ENCODE measurements at regions not wholly inside any gene's neighbourhood (a gene's known extent, or its start where the extent isn't known, plus 50 kb on each side); places are given as distances from the start of the nearest gene placed in this dataset.

DNA sequence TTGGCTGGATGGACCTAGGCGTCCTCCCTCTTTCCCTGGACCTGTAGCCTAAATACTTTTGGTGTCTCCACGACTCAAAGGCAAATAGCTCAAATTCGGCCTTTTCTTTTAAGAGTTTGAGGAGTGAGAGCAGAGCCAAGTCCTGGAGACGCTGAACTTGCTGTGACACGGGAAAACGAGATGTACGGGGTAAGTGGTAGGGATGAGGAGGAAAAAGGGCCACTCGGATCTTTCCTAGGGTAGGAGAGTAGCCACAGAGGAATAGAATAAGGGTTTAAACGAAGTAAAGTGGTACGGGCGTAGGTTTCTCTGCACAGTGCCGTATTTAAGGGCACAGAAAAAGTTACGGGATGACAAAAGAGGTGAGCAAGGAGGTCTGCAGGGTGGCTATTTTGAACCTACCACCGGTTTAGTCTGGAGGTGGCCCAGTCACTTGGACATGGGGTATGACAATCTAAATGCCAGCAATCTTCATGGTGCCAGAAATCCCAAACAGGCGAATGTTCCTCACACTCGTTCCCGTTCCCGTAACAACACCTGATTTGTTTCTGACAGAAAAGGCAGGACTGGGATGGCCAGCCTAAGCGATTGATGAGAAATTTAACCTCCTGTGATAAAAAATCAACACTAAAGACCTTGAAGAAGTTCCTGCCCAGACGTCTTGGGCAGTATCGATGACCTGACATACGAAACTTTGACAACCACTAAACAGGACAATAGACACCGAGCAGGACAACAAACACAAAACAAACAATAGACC, 149.3 kb downstream of the TRIM27 start:
- H3K27me3 Mint-ChIP-seq: peaks cover 88% of the 10 kb centered on the region
- H3K27ac Mint-ChIP-seq: no peak overlapping the region
- peaks cover 10% of the 10 kb centered on the region for H3K9me3 Mint-ChIP-seq (ENCODE audit: low read depth)
- ChIA-PET CTCF (no interaction called here), POLR2A (interaction anchor here (0.6 kb wide), 1 partner anchor 440 kb away, joined by 3 read pairs; no protein-coding TSS in a partner anchor)
- intact Hi-C loops (cut with DNase I, micrococcal nuclease): loop anchor here (1.0 to 10.0 kb wide), 5 partner anchors 37 to 1484 kb away; no protein-coding TSS in a partner anchor
- DNase-seq (no peak), ATAC-seq (no peak)
- H3K4me3 Mint-ChIP-seq: no peak overlapping the region
- peaks cover 4% of the 10 kb centered on the region for H3K36me3 Mint-ChIP-seq (ENCODE audit: low read depth)
- H3K4me1 Mint-ChIP-seq: peaks cover 7% of the 10 kb centered on the region

GRCh38 chr6:28775052-28775376, 148.8 kb downstream of the TRIM27 start:
- intact Hi-C loops (cut with DNase I, micrococcal nuclease): loop anchor here (2.0 to 10.0 kb wide), 4 partner anchors 37 to 1484 kb away; no protein-coding TSS in a partner anchor
- ChIA-PET POLR2A (no interaction called here), CTCF (no interaction called here)
- peaks cover 14% of the 10 kb centered on the region for H3K9me3 Mint-ChIP-seq (ENCODE audit: low read depth)
- no peak overlapping the region for H3K4me3 Mint-ChIP-seq
- DNase-seq (no peak), ATAC-seq (no peak)
- peaks cover 4% of the 10 kb centered on the region for H3K36me3 Mint-ChIP-seq (ENCODE audit: low read depth)
- H3K27me3 Mint-ChIP-seq: peaks cover 88% of the 10 kb centered on the region
- no peak overlapping the region for H3K27ac Mint-ChIP-seq
- H3K4me1 Mint-ChIP-seq: peaks cover 7% of the 10 kb centered on the region

GRCh38 chr6:28775405-28776129, 148.2 kb downstream of the TRIM27 start:
- ATAC-seq: no peak
- intact Hi-C loops (cut with DNase I, micrococcal nuclease): loop anchor here (2.0 to 10.0 kb wide), 5 partner anchors 37 to 1485 kb away; no protein-coding TSS in a partner anchor
- H3K9me3 Mint-ChIP-seq (ENCODE audit: low read depth): peaks cover 13% of the 10 kb centered on the region
- no peak for DNase-seq
- CTCF ChIA-PET: no interaction called here
- H3K27me3 Mint-ChIP-seq: peaks cover 90% of the 10 kb centered on the region
- H3K4me3 Mint-ChIP-seq: no peak overlapping the region
- peaks cover 4% of the 10 kb centered on the region for H3K36me3 Mint-ChIP-seq (ENCODE audit: low read depth)
- POLR2A ChIA-PET: no interaction called here
- H3K4me1 Mint-ChIP-seq: peaks cover 7% of the 10 kb centered on the region
- H3K27ac Mint-ChIP-seq: no peak overlapping the region

GRCh38 chr6:28776269-28777146, 147.3 kb downstream of the TRIM27 start:
- DNase-seq (no peak), ATAC-seq (no peak)
- peaks cover 88% of the 10 kb centered on the region for H3K27me3 Mint-ChIP-seq
- intact Hi-C loops (cut with DNase I, micrococcal nuclease): loop anchor here (2.0 to 10.0 kb wide), 4 partner anchors 36 to 142 kb away; no protein-coding TSS in a partner anchor
- H3K27ac Mint-ChIP-seq: no peak overlapping the region
- H3K9me3 Mint-ChIP-seq (ENCODE audit: low read depth): peaks cover 13% of the 10 kb centered on the region
- ChIA-PET POLR2A (interaction anchor here (0.7 kb wide), 1 partner anchor 968 kb away, joined by 4 read pairs; a partner anchor contains a TSS), CTCF (interaction anchor here (0.7 kb wide), 1 partner anchor 42 kb away, joined by 4 read pairs; no protein-coding TSS in a partner anchor)
- peaks cover 10% of the 10 kb centered on the region for H3K4me1 Mint-ChIP-seq
- H3K4me3 Mint-ChIP-seq: no peak overlapping the region
- peaks cover 4% of the 10 kb centered on the region for H3K36me3 Mint-ChIP-seq (ENCODE audit: low read depth)

GRCh38 chr6:28777147-28777461, 146.7 kb downstream of the TRIM27 start:
- DNase-seq (no peak), ATAC-seq (no peak)
- ChIA-PET POLR2A (interaction anchor here (0.7 kb wide), 1 partner anchor 969 kb away, joined by 4 read pairs; a partner anchor contains a TSS), CTCF (interaction anchor here (0.7 kb wide), 1 partner anchor 43 kb away, joined by 4 read pairs; no protein-coding TSS in a partner anchor)
- Mint-ChIP-seq H3K4me3 (no peak overlapping the region), H3K27me3 (peaks cover 85% of the 10 kb centered on the region), H3K27ac (no peak overlapping the region), H3K4me1 (peaks cover 12% of the 10 kb centered on the region), H3K36me3 (ENCODE audit: low read depth) (peaks cover 4% of the 10 kb centered on the region), H3K9me3 (ENCODE audit: low read depth) (peaks cover 13% of the 10 kb centered on the region)
- intact Hi-C loops (cut with DNase I, micrococcal nuclease): loop anchor here (2.0 to 10.0 kb wide), 4 partner anchors 35 to 142 kb away; no protein-coding TSS in a partner anchor

- H3K4me1 Mint-ChIP-seq: peaks cover 8% of the 10 kb centered on the region
- peaks cover 17% of the 10 kb centered on the region for H3K9me3 Mint-ChIP-seq (ENCODE audit: low read depth)
- POLR2A ChIA-PET: no interaction called here
- DNase-seq: no peak
- no peak for ATAC-seq
- H3K4me3 Mint-ChIP-seq: no peak overlapping the region
- CTCF ChIA-PET: interaction anchor here (0.6 kb wide), 1 partner anchor 219 kb away, joined by 3 read pairs; no protein-coding TSS in a partner anchor
- H3K27ac Mint-ChIP-seq: no peak overlapping the region
- intact Hi-C loops (cut with DNase I, micrococcal nuclease): no loop called here
- H3K36me3 Mint-ChIP-seq (ENCODE audit: low read depth): peaks cover 10% of the 10 kb centered on the region
- H3K27me3 Mint-ChIP-seq: peaks cover 79% of the 10 kb centered on the region
Measured at GRCh38 chr6:28782113-28782673, 141.6 kb downstream of the TRIM27 start.

- Mint-ChIP-seq H3K27ac (no peak overlapping the region), H3K36me3 (ENCODE audit: low read depth) (peaks cover 15% of the 10 kb centered on the region), H3K4me1 (peaks cover 16% of the 10 kb centered on the region), H3K9me3 (ENCODE audit: low read depth) (peaks cover 15% of the 10 kb centered on the region), H3K4me3 (no peak overlapping the region), H3K27me3 (peaks cover 77% of the 10 kb centered on the region)
- no peak for DNase-seq
- ATAC-seq: no peak
- POLR2A ChIA-PET: no interaction called here
- CTCF ChIA-PET: interaction anchor here (0.8 kb wide), 1 partner anchor 1115 kb away, joined by 3 read pairs; no protein-coding TSS in a partner anchor
- intact Hi-C loops (cut with DNase I, micrococcal nuclease): no loop called here
Measured at GRCh38 chr6:28785962-28786679, 137.7 kb downstream of the TRIM27 start.

GRCh38 chr6:28789553-28790083, 134.2 kb downstream of the TRIM27 start:
- Mint-ChIP-seq H3K36me3 (ENCODE audit: low read depth) (peaks cover 9% of the 10 kb centered on the region), H3K27me3 (peaks cover 79% of the 10 kb centered on the region), H3K27ac (peak overlapping the region; percentile 6), H3K4me3 (peak overlapping the region; percentile 66), H3K4me1 (peaks cover 15% of the 10 kb centered on the region), H3K9me3 (ENCODE audit: low read depth) (peaks cover 12% of the 10 kb centered on the region)
- ChIA-PET CTCF (no interaction called here), POLR2A (no interaction called here)
- DNase-seq: peak; percentile 67
- intact Hi-C loops (cut with DNase I, micrococcal nuclease): no loop called here
- peak; percentile 67 for ATAC-seq

DNA sequence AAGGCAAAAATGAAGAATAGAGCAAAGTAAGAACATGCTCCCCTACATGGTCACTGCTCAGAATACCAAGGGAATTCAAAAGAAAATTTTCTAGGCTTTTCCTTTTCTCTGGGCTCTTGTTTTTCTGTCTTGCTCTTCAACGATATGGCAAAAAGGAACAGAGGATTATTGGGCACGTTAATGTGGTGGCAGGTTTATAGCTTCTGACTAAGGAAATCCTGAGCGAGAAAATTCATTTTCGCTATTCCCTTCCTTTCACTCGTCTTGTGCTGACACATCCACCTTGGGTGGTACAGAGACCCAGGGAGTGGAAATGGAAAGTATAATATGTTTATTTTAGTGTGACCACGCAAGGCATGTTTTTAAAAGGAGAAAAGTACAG, 132.8 kb downstream of the TRIM27 start:
- ChIA-PET POLR2A (no interaction called here), CTCF (interaction anchor here (1.1 kb wide), 1 partner anchor 20 kb away, joined by 5 read pairs; no protein-coding TSS in a partner anchor)
- peaks cover 5% of the 10 kb centered on the region for H3K36me3 Mint-ChIP-seq (ENCODE audit: low read depth)
- no peak for ATAC-seq
- H3K27me3 Mint-ChIP-seq: peaks cover 82% of the 10 kb centered on the region
- H3K4me3 Mint-ChIP-seq: no peak overlapping the region
- DNase-seq: no peak
- no peak overlapping the region for H3K27ac Mint-ChIP-seq
- intact Hi-C loops (cut with DNase I, micrococcal nuclease): no loop called here
- H3K9me3 Mint-ChIP-seq (ENCODE audit: low read depth): peaks cover 8% of the 10 kb centered on the region
- peaks cover 16% of the 10 kb centered on the region for H3K4me1 Mint-ChIP-seq

DNA sequence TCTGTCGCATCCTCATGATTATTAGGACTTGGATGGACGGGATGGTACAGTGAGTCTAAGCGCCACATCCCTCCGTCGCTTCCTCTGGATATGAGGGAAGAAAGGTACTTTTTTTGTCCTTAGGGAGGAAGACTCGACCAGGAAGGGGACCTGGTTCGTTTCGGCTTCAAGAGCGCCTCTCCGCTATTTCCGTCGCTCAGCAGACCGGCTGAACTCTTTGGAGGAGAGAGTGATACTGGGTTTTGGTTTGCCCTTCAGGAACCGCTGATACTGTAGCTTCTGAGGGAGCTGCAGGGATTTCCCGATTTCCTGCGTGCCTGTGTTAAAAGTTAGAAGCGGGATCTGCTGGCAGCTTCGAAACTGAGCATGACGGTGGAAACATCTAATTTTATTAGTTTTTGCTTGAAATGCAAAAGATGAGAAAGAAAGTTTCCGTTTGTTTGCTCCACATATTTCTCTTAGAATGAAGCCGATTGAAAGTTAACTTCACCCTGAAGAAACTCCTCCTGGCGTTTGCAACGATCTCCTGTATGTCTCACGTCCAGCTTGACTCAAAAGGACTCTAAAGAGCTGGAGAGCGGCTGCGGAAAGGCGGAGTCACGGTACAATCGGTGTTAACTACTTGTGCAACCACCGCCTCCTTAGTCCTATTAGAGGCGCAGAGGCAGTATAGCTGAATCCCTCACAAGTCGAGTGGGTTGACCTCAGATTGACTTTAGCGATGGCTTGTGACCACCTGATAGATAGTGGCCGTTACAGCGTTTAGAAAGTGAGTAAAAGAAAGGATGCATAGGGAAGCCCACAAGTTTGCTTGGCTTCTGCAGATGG, 129.4 kb downstream of the TRIM27 start:
- peak; percentile 49 for DNase-seq
- peak; percentile 35 for ATAC-seq
- POLR2A ChIA-PET: no interaction called here
- intact Hi-C loops (cut with DNase I, micrococcal nuclease): no loop called here
- Mint-ChIP-seq H3K4me3 (peak overlapping the region; percentile 42), H3K9me3 (ENCODE audit: low read depth) (peaks cover 3% of the 10 kb centered on the region), H3K27ac (no peak overlapping the region), H3K27me3 (peaks cover 80% of the 10 kb centered on the region), H3K4me1 (peaks cover 12% of the 10 kb centered on the region), H3K36me3 (ENCODE audit: low read depth) (peaks cover 4% of the 10 kb centered on the region)
- CTCF ChIA-PET: interaction anchor here (1.5 kb wide), 1 partner anchor 16 kb away, joined by 4 read pairs; no protein-coding TSS in a partner anchor
